HUES48 (cell line): ENCODE measurements at regions not wholly inside any gene's neighbourhood (a gene's known extent, or its start where the extent isn't known, plus 50 kb on each side); places are given as distances from the start of the nearest gene placed in this dataset.

ENCODE experiments used
- H3K27ac ChIP-seq: one replicate; pipeline ENCODE4 v1.7.0; 2013; ENCODE audit warnings: low read depth, low read length, inconsistent platforms
- H3K27me3 ChIP-seq: 2 replicates; pipeline ENCODE4 v1.6.1; 2013; ENCODE audit warnings: mild to moderate bottlenecking, low read length; ENCODE audit not compliant: control insufficient read depth, insufficient read depth
- H3K36me3 ChIP-seq: 2 replicates; pipeline ENCODE4 v1.6.1; 2013; ENCODE audit warnings: low read length; ENCODE audit not compliant: control insufficient read depth, insufficient read depth
- H3K4me1 ChIP-seq: 2 replicates; pipeline ENCODE4 v1.6.1; 2013; ENCODE audit warnings: mild to moderate bottlenecking, low read length; ENCODE audit not compliant: control insufficient read depth, insufficient read depth
- H3K4me3 ChIP-seq: 2 replicates; pipeline ENCODE4 v1.5.1; 2013; ENCODE audit warnings: mild to moderate bottlenecking, low read depth, low read length
- H3K9ac ChIP-seq: 2 replicates; pipeline ENCODE4 v1.6.1; 2013; ENCODE audit warnings: mild to moderate bottlenecking, low read depth, low read length, moderate library complexity
- H3K9me3 ChIP-seq: 2 replicates; pipeline ENCODE4 v1.6.1; 2013; ENCODE audit warnings: low read length; ENCODE audit not compliant: control insufficient read depth, insufficient read depth

GRCh38 chr3:109927726-109928125 lies 590.4 kb upstream of the DPPA4 start:
- H3K4me1 ChIP-seq, result no peaks in the 10 kb centered on the region
- no peak overlapping the region for H3K4me3 ChIP-seq
- H3K36me3 ChIP-seq, result no peaks in the 10 kb centered on the region
- no peaks in the 10 kb centered on the region for H3K9me3 ChIP-seq
- H3K27ac ChIP-seq, result peak overlapping the region; percentile 54
- no peak overlapping the region for H3K9ac ChIP-seq
- no peaks in the 10 kb centered on the region for H3K27me3 ChIP-seq

GRCh38 chr3:109930582-109930981 lies 593.2 kb upstream of the DPPA4 start:
- Histone ChIP-seq H3K4me3 (no peak overlapping the region), H3K4me1 (no peaks in the 10 kb centered on the region), H3K9ac (no peak overlapping the region), H3K27me3 (no peaks in the 10 kb centered on the region), H3K9me3 (no peaks in the 10 kb centered on the region), H3K36me3 (no peaks in the 10 kb centered on the region), H3K27ac (no peak overlapping the region)

- no peaks in the 10 kb centered on the region for H3K4me1 ChIP-seq
- no peaks in the 10 kb centered on the region for H3K9me3 ChIP-seq
- no peak overlapping the region for H3K9ac ChIP-seq
These were observed 596.2 kb upstream of the DPPA4 start for GRCh38 chr3:109933576-109933975.

GRCh38 chr3:109939817-109940216 lies 602.5 kb upstream of the DPPA4 start:
- no peaks in the 10 kb centered on the region for H3K4me1 ChIP-seq

More at GRCh38 chr3:109933576-109933975, 596.2 kb upstream of the DPPA4 start:
- H3K27ac ChIP-seq, result no peak overlapping the region
- H3K36me3 ChIP-seq, result no peaks in the 10 kb centered on the region
- no peaks in the 10 kb centered on the region for H3K27me3 ChIP-seq
- H3K4me3 ChIP-seq, result no peak overlapping the region

GRCh38 chr3:109943181-109943580 lies 605.8 kb upstream of the DPPA4 start:
- Histone ChIP-seq H3K9me3 (no peaks in the 10 kb centered on the region), H3K36me3 (no peaks in the 10 kb centered on the region), H3K4me1 (no peaks in the 10 kb centered on the region), H3K9ac (no peak overlapping the region), H3K4me3 (no peak overlapping the region), H3K27me3 (no peaks in the 10 kb centered on the region), H3K27ac (no peak overlapping the region)

More at GRCh38 chr3:109939817-109940216, 602.5 kb upstream of the DPPA4 start:
- Histone ChIP-seq H3K9me3 (no peaks in the 10 kb centered on the region), H3K27ac (no peak overlapping the region), H3K4me3 (no peak overlapping the region), H3K27me3 (no peaks in the 10 kb centered on the region), H3K36me3 (no peaks in the 10 kb centered on the region), H3K9ac (no peak overlapping the region)

- Histone ChIP-seq H3K4me1 (no peaks in the 10 kb centered on the region), H3K27ac (no peak overlapping the region), H3K36me3 (no peaks in the 10 kb centered on the region), H3K27me3 (no peaks in the 10 kb centered on the region), H3K9me3 (no peaks in the 10 kb centered on the region), H3K9ac (no peak overlapping the region), H3K4me3 (no peak overlapping the region)
These were observed 607.5 kb upstream of the DPPA4 start for GRCh38 chr3:109944836-109945235.

- H3K4me3 ChIP-seq, result no peak overlapping the region
- H3K27ac ChIP-seq, result no peak overlapping the region
- H3K9ac ChIP-seq, result no peak overlapping the region
- no peaks in the 10 kb centered on the region for H3K27me3 ChIP-seq
- H3K4me1 ChIP-seq, result no peaks in the 10 kb centered on the region
- no peaks in the 10 kb centered on the region for H3K9me3 ChIP-seq
- H3K36me3 ChIP-seq, result no peaks in the 10 kb centered on the region
These were observed 615.6 kb upstream of the DPPA4 start for GRCh38 chr3:109952924-109953323.

GRCh38 chr3:109963831-109964230 lies 626.5 kb upstream of the DPPA4 start:
- no peak overlapping the region for H3K9ac ChIP-seq
- H3K27me3 ChIP-seq, result no peaks in the 10 kb centered on the region
- no peaks in the 10 kb centered on the region for H3K9me3 ChIP-seq
- no peaks in the 10 kb centered on the region for H3K4me1 ChIP-seq
- no peak overlapping the region for H3K4me3 ChIP-seq
- H3K36me3 ChIP-seq, result no peaks in the 10 kb centered on the region
- no peak overlapping the region for H3K27ac ChIP-seq

- H3K9ac ChIP-seq, result no peak overlapping the region
- H3K27ac ChIP-seq, result no peak overlapping the region
- no peaks in the 10 kb centered on the region for H3K4me1 ChIP-seq
- H3K27me3 ChIP-seq, result no peaks in the 10 kb centered on the region
- H3K9me3 ChIP-seq, result peaks cover 10% of the 10 kb centered on the region
- no peaks in the 10 kb centered on the region for H3K36me3 ChIP-seq
- H3K4me3 ChIP-seq, result no peak overlapping the region
These were observed 636.4 kb upstream of the DPPA4 start for GRCh38 chr3:109973733-109974132.

GRCh38 chr3:109977897-109978296 lies 640.6 kb upstream of the DPPA4 start:
- Histone ChIP-seq H3K36me3 (no peaks in the 10 kb centered on the region), H3K9ac (no peak overlapping the region), H3K4me3 (no peak overlapping the region), H3K27me3 (no peaks in the 10 kb centered on the region), H3K9me3 (peaks cover 10% of the 10 kb centered on the region), H3K4me1 (no peaks in the 10 kb centered on the region), H3K27ac (no peak overlapping the region)

GRCh38 chr3:109982201-109982600 lies 644.9 kb upstream of the DPPA4 start:
- no peaks in the 10 kb centered on the region for H3K36me3 ChIP-seq
- peak overlapping the region; percentile 6 for H3K27ac ChIP-seq
- no peak overlapping the region for H3K4me3 ChIP-seq
- H3K9me3 ChIP-seq, result no peaks in the 10 kb centered on the region
- no peaks in the 10 kb centered on the region for H3K4me1 ChIP-seq
- no peak overlapping the region for H3K9ac ChIP-seq
- H3K27me3 ChIP-seq, result no peaks in the 10 kb centered on the region

GRCh38 chr3:109984976-109985375 lies 647.6 kb upstream of the DPPA4 start:
- H3K36me3 ChIP-seq, result no peaks in the 10 kb centered on the region
- H3K4me3 ChIP-seq, result no peak overlapping the region
- no peak overlapping the region for H3K27ac ChIP-seq
- H3K9ac ChIP-seq, result no peak overlapping the region
- no peaks in the 10 kb centered on the region for H3K4me1 ChIP-seq
- no peaks in the 10 kb centered on the region for H3K9me3 ChIP-seq
- H3K27me3 ChIP-seq, result no peaks in the 10 kb centered on the region
